ENCODE measurements at regions not wholly inside any gene's neighbourhood (a gene's known extent, or its start where the extent isn't known, plus 50 kb on each side); places are given as distances from the start of the nearest gene placed in this dataset.

DNA sequence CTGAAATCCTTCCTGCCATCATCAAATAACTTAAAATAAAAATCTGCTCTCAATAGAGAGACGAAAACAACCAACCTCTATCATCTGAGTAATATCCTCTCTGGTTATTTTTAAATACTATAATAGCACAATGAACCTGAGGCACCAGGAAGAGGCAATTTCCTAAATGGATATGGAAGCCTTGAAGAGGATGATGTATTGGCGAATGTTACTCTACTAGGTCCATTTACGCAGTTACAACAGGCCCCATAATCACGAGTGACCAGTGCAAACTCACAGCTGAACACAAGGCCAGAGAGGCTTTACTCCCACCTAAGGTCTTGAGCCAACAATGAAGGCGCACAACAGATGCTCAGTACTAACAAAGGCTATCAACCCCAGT, 678.8 kb upstream of the NR3C2 start:
- no peak for DNase-seq (ENCODE audit: low read depth)

GRCh38 chr4:149120331-149121022, 678.3 kb upstream of the NR3C2 start:
- peak; percentile 15 for DNase-seq (ENCODE audit: low read depth)

DNA sequence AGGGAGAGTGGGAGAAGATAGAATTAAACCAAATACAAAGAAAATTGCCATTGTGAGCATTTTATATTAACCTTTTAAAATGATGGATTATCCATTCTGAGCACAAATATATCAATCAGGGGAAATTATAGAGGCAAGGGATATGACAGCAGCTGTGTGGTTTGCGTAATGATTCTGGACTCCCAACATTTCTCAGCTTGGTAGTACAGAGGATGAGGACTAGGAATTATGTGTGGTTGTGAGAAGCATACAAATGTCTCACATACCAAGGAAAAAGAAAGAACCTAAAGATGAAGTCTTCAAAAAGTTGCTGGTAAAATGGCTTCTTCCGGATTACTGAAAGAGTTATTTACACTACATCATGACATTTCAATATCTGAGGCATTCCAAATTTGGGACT, 674.6 kb upstream of the NR3C2 start:
- no peak for DNase-seq (ENCODE audit: low read depth)

- peak; percentile 72 for DNase-seq (ENCODE audit: low read depth)
Observed at GRCh38 chr4:149113804-149114430, 671.7 kb upstream of the NR3C2 start.

DNA sequence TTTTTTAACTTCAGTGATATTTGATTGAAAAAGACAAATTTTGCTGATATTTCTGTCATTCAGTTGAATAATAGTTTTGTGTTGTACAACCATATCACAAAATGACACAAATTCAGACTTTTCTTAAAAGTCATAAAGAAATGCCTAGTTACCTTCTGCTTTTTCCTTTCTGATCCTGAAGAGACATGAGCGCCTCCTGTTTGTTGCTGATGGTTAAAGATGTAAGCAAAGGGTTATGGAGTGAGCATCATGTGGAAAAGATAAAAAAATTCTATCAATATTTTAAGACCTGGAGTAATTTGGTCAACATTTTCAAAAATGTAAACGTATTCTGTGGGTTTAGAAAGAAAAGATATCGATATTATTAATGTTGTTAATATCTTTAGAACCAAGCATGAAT, 669.9 kb upstream of the NR3C2 start:
- DNase-seq (ENCODE audit: low read depth): no peak

DNA sequence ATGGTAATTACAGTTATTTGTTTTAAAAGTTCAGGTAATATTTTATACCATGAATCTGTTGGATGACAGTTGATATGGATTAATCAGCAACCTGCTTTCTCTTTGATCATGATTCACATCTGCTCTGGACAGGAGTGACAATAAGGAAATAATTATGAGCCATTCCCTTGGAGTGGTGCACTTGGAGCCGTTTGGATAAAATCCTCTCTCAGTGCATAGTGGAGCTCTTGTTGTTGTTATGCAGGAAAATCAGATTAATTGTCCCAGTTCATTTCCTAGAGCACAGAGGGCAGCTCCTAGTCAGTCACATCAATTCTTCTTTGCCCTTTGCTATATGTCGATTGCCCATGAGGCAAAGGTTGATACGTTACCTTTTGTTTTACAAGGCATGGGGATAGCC, 668.3 kb upstream of the NR3C2 start:
- no peak for DNase-seq (ENCODE audit: low read depth)

GRCh38 chr4:149108626-149109025, 666.4 kb upstream of the NR3C2 start:
- DNase-seq (ENCODE audit: low read depth): no peak

DNA sequence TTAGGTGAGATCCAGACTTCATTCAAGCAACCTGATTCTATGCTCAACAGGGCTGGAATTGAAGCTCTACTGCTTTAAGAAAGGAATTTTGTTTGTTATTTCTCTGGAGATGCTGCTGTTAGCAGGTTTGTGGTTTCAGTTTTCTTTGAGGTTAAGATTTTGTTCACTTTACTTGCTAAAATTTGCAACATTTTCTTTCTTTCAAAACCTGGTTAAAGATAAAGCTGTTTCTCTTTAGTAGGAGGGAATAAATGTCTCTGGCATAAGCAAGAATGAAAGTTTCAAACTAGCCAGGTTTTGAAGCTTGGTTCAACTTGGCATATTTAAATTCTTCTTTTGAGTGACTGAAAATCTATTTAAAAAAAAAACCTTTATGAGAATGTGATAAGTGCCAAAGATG, 660.6 kb upstream of the NR3C2 start:
- DNase-seq (ENCODE audit: low read depth): no peak

- DNase-seq (ENCODE audit: low read depth): no peak
Observed at GRCh38 chr4:149101649-149102048, 659.4 kb upstream of the NR3C2 start.

- no peak for DNase-seq (ENCODE audit: low read depth)
Observed at GRCh38 chr4:149095811-149096210, 653.6 kb upstream of the NR3C2 start.

- DNase-seq (ENCODE audit: low read depth): no peak
Observed at GRCh38 chr4:149095001-149095400, 652.8 kb upstream of the NR3C2 start.

DNA sequence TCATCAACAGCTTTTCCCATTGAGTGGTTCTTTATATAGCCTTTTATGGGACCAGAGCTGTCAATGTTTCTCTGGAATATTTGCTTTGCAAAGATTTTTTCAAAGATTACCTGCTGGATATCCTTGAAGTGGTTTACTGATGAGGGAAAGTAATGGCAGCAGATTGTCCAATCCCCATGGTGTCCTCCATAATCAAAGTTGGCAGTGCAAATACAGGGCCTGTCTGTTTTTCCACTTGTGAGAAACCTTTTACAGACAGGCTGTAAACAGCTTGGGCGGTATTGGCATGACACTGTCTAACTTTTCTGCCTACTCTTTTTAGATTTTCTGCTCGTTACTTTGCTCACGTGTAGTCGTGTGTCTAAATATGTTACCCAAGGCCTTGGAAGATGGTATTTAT, 641.9 kb upstream of the NR3C2 start:
- DNase-seq (ENCODE audit: low read depth): no peak

DNA sequence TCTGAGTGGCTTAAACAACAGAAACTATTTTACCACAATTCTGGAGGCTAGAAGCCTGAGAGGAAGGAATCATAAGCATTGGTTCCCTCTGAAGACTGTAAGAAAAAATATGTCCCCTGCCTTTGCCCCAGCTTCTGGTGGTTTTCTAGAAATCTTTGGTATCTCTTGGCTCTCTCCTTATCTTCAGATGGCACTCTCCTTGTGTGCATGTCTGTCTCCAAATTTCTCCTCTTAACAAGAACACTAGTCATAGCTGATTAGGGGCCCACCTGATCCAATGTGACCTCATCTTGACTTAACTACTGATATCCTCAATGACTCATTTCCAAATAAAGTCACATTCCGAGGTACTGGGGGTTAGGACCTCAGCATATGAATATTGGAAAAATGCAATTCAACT, 635.0 kb upstream of the NR3C2 start:
- no peak for DNase-seq (ENCODE audit: low read depth)

DNA sequence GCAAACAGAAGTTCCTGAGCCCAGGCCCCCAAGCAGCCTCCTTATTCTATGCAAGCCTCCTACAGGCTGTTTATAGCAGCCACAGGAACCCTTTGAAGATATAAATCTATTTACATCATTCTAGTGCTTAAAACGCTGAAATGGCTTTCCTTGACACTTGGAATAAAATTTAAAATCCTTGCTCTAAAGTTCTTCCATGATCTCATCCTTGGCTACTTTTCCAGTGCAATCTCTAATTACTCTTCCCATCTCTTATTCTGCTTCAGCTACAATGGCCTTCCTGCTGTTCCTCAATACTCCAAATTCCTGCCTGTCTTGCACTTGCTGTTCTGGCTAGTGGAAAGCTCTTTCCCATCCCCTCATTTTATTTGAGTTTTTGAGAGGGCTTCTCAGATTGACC, 634.2 kb upstream of the NR3C2 start:
- no peak for DNase-seq (ENCODE audit: low read depth)

DNA sequence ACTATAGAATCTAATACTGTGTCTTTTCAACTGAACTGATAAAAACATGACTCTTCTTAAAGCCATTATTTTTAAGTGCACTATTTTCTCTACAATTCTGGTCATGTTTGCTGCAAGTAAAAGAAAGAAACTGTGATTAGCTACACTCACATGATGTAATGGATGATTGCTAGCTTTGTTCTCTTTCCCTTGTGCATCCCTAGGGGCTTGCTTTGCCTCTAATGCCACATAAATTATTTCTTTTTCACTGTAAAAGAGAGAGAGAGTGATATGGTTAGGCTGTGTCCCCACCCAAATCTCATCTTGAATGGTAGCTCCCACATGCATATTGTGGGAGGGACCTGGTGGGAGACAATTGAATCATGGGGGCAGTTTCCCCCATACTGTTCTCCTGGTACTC, 630.2 kb upstream of the NR3C2 start:
- no peak for DNase-seq (ENCODE audit: low read depth)

DNA sequence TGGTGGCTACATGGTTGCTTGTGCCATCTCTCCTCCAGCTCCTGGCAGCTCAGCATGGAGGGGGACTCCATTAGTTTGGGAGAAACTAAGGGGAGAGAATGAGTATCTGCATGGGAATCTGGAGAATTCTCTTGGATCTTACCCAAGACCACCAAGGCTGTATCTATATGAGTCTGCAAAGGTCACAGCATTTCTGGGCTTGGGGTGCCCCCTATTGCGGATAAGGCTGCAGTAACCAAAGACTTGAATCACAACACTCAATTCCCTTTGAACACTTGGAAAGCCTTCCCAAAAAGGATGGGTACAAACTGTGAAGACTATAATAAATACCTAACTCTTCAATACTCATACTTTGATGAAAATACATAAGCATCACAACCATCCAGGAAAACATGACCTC, 623.5 kb upstream of the NR3C2 start:
- DNase-seq (ENCODE audit: low read depth): no peak

DNA sequence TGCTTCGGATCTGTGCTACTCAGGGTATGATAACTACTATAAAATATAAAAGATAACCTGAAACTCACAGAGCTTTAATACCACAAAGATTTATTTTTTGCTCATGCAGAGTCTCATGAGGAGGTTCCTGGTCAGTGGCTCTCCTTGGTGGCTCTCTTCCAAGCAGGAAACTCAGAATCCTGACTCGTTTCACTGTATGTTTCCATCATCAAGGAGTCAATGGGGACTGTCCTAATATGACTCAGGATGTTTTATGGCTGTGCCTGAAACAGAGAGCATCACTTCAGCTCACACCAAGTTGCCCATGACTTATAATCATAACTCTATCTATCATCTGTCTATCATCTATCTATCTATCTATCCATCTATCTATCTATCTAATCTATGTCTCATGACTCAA, 620.8 kb upstream of the NR3C2 start:
- no peak for DNase-seq (ENCODE audit: low read depth)

DNA sequence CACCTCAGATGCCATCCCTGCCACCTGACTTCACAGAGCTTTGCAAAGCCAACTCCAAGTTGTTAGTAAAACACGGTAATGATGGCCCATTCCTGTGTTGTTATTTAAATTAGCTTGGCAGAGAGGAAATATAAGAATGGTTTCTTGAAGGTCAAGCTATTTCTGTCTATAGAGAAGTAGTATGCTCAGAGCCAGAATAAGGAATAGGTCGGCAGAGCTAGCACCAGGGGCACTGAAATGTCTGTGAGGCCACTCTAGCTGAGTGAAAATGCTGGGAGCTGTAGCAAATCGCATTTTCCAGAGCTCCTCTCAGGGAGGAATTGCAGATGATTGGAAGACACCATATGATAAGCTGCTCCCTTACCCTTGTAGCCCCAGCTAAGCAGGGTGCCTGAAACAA, 615.4 kb upstream of the NR3C2 start:
- no peak for DNase-seq (ENCODE audit: low read depth)

- DNase-seq (ENCODE audit: low read depth): no peak
Observed at GRCh38 chr4:149056615-149057014, 614.4 kb upstream of the NR3C2 start.

DNA sequence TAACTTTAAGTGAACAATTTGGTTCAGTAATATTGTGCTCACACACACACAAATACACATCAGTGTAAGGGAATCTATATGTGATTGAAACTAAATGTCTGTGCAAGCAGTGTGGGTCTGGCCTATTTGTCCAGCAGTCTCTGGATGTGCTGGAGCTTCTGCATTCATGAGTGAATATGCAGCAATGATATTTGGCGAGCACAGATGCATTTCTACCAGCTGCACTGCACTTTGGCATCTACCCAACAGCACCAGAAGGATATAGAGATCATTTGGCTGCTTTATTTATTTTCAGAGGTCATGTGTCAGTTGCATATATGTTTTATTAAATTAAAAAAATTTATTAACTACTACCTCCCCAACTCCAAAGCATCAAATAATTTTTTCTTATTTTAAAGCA, 613.4 kb upstream of the NR3C2 start:
- no peak for DNase-seq (ENCODE audit: low read depth)

GRCh38 chr4:149050840-149051239, 608.6 kb upstream of the NR3C2 start:
- no peak for DNase-seq (ENCODE audit: low read depth)

- no peak for DNase-seq (ENCODE audit: low read depth)
Observed at GRCh38 chr4:149048451-149049143, 606.4 kb upstream of the NR3C2 start.

GRCh38 chr4:149047368-149047767, 605.2 kb upstream of the NR3C2 start:
- no peak for DNase-seq (ENCODE audit: low read depth)

DNA sequence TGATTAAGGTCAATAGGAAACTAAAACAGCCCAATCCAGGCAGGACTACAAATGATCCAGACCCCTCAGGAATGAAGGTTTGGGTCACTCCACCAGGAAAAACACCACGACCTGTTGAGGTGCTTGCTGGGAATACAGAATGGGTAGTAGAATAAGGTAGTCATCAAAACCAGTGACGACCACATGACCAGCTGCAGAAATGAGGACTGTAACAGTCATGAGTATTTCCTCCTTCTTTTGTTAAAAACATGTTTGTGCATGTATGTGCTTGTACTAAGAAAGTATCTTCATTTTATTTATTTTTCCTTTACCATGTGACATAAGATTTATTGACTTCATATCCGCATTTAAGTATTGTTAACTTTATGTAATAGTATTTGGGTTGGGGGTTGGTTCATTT, 603.5 kb upstream of the NR3C2 start:
- DNase-seq (ENCODE audit: low read depth): no peak

Data from HS-5 (cell line).